ENCODE measurements at regions not wholly inside any gene's neighbourhood (a gene's known extent, or its start where the extent isn't known, plus 50 kb on each side); places are given as distances from the start of the nearest gene placed in this dataset.

DNA sequence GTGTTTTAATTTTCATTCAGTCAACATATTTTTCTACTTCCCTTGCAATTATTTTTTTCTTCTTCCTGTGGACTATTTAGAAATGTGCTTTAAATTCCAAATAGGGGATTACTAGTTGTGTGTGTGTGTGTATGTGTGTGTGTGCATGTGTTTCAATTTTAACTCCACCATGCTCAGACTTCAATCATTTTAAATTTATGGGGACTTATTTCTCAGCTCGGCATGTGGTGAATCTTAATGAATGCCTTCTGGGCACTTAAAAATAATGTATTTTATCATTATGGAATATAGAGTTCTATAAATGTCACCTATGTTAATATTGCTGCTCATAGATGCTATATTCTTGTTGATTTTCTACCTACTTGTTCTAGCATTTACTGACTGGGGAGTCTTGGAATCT is 465.6 kb upstream of the PRKX start:
- Histone ChIP-seq H3K79me2 (no peaks in the 10 kb centered on the region), H3K9me3 (ENCODE audit: control insufficient read depth, low read length) (no peaks in the 10 kb centered on the region), H3K4me2 (ENCODE audit: low read length) (no peak overlapping the region), H3K4me3 (ENCODE audit: low read depth, low read length) (no peak overlapping the region), H3K27ac (no peak overlapping the region), H3K4me1 (no peaks in the 10 kb centered on the region), H3K9ac (no peak overlapping the region), H3K27me3 (ENCODE audit: control insufficient read depth, insufficient read depth, low read length) (no peaks in the 10 kb centered on the region), H2AFZ (no peak overlapping the region), H3K36me3 (ENCODE audit: control insufficient read depth, insufficient read depth, low read length) (no peaks in the 10 kb centered on the region)
- TF ChIP-seq, protein P1, sequence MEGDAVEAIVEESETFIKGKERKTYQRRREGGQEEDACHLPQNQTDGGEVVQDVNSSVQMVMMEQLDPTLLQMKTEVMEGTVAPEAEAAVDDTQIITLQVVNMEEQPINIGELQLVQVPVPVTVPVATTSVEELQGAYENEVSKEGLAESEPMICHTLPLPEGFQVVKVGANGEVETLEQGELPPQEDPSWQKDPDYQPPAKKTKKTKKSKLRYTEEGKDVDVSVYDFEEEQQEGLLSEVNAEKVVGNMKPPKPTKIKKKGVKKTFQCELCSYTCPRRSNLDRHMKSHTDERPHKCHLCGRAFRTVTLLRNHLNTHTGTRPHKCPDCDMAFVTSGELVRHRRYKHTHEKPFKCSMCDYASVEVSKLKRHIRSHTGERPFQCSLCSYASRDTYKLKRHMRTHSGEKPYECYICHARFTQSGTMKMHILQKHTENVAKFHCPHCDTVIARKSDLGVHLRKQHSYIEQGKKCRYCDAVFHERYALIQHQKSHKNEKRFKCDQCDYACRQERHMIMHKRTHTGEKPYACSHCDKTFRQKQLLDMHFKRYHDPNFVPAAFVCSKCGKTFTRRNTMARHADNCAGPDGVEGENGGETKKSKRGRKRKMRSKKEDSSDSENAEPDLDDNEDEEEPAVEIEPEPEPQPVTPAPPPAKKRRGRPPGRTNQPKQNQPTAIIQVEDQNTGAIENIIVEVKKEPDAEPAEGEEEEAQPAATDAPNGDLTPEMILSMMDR (IDR thresholded peaks at IDR 0.05), result no peak

DNA sequence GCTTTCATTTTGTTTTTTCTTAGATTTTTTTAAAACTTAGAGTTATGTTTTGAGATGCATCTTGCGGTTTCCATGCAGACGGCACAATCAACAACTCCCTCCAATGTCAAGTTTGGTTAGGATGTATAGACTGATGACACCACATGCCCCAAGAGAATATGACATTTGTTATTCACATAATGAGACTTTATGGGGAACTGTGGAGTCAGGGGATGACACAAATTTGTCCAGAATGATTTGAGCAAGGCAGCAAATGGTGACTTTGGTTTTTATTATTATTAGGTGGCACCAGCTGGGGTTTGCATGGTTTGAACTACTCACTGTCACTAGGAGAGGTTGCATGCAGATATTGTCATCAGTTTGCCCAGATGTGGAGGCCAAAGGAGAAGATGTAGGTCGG is 461.8 kb upstream of the PRKX start:
- Histone ChIP-seq H3K4me1 (no peaks in the 10 kb centered on the region), H2AFZ (no peak overlapping the region), H3K79me2 (no peaks in the 10 kb centered on the region), H3K4me3 (ENCODE audit: low read depth, low read length) (no peak overlapping the region), H3K27ac (no peak overlapping the region), H3K36me3 (ENCODE audit: control insufficient read depth, insufficient read depth, low read length) (no peaks in the 10 kb centered on the region), H3K27me3 (ENCODE audit: control insufficient read depth, insufficient read depth, low read length) (no peaks in the 10 kb centered on the region), H3K9ac (no peak overlapping the region), H3K9me3 (ENCODE audit: control insufficient read depth, low read length) (no peaks in the 10 kb centered on the region), H3K4me2 (ENCODE audit: low read length) (no peak overlapping the region)
- TF ChIP-seq, protein P1 (IDR thresholded peaks at IDR 0.05), result no peak

DNA sequence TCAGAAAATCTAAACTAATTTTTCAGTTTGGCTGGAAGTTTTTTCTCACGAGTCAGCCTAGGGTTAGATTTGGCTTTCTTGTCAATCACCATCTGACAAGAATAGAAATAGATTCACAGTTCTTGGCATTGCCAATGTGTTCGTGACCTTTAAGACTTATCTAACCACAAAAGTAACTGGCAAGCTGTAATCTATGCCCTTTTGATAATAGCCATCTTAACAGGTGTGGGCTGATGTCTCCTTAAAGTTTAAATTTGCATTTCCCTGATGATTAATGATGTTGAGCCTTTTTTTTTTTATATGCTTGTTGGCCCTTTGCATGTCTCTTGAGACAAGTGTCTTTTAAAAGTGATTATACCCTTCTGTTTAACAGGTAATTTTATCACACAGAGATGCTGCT is 460.3 kb upstream of the PRKX start:
- H3K9ac ChIP-seq, result no peak overlapping the region
- H3K4me2 ChIP-seq (ENCODE audit: low read length), result no peak overlapping the region
- no peaks in the 10 kb centered on the region for H3K27me3 ChIP-seq (ENCODE audit: control insufficient read depth, insufficient read depth, low read length)
- no peaks in the 10 kb centered on the region for H3K36me3 ChIP-seq (ENCODE audit: control insufficient read depth, insufficient read depth, low read length)
- no peak overlapping the region for H2AFZ ChIP-seq
- no peak overlapping the region for H3K4me3 ChIP-seq (ENCODE audit: low read depth, low read length)
- H3K79me2 ChIP-seq, result no peaks in the 10 kb centered on the region
- TF ChIP-seq, protein P1 (IDR thresholded peaks at IDR 0.05), result no peak
- H3K27ac ChIP-seq, result no peak overlapping the region
- H3K4me1 ChIP-seq, result no peaks in the 10 kb centered on the region
- no peaks in the 10 kb centered on the region for H3K9me3 ChIP-seq (ENCODE audit: control insufficient read depth, low read length)

DNA sequence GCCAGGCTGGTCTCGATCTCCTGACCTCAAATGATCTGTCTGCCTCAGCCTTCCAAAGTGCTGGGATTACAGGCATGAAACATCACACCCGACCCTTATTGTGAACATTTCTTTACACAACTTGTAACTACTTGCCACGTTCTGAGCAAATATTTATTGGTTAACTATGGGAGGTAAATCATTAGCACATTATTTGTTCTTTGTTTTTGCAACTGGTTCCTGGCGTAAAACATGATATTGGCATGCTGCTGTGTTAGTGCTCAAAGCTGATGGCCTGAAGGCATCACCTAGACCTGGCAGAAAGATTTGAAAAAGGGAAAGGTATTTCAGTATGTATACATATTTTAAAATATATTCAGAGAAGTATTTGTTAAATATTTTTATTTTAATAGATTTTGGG is 438.3 kb upstream of the PRKX start:
- H3K9me3 ChIP-seq (ENCODE audit: control insufficient read depth, low read length), result no peaks in the 10 kb centered on the region
- H3K4me1 ChIP-seq, result no peaks in the 10 kb centered on the region
- no peaks in the 10 kb centered on the region for H3K79me2 ChIP-seq
- H3K27ac ChIP-seq, result no peak overlapping the region
- H2AFZ ChIP-seq, result no peak overlapping the region
- H3K4me3 ChIP-seq (ENCODE audit: low read depth, low read length), result no peak overlapping the region
- no peak overlapping the region for H3K4me2 ChIP-seq (ENCODE audit: low read length)
- H3K27me3 ChIP-seq (ENCODE audit: control insufficient read depth, insufficient read depth, low read length), result no peaks in the 10 kb centered on the region
- H3K36me3 ChIP-seq (ENCODE audit: control insufficient read depth, insufficient read depth, low read length), result no peaks in the 10 kb centered on the region
- H3K9ac ChIP-seq, result no peak overlapping the region
- TF ChIP-seq, protein P1 (IDR thresholded peaks at IDR 0.05), result no peak

DNA sequence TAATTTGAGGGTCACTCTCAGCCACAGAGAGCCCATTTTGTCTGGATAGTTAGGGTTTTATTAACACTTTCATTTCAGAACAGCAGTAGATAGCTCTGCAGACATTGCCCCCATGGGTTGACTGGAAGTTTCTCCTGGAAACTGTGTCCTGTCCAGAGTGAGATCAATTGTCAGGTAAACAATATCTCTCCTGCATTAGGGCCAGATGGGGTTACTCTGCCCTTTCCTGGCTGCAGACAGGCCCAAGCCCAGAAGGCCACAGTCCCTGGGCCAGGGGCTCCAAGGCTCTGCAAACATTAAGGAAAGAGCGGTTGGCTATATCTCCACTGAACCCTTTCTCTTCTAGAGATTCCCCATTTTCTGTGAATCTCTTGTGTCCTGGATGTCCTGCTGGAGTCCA is 436.8 kb upstream of the PRKX start:
- Histone ChIP-seq H3K4me2 (ENCODE audit: low read length) (no peak overlapping the region), H3K27ac (no peak overlapping the region), H3K4me1 (no peaks in the 10 kb centered on the region), H2AFZ (no peak overlapping the region), H3K36me3 (ENCODE audit: control insufficient read depth, insufficient read depth, low read length) (no peaks in the 10 kb centered on the region), H3K9me3 (ENCODE audit: control insufficient read depth, low read length) (no peaks in the 10 kb centered on the region), H3K9ac (no peak overlapping the region), H3K27me3 (ENCODE audit: control insufficient read depth, insufficient read depth, low read length) (no peaks in the 10 kb centered on the region), H3K79me2 (no peaks in the 10 kb centered on the region), H3K4me3 (ENCODE audit: low read depth, low read length) (no peak overlapping the region)
- TF ChIP-seq, protein P1 (IDR thresholded peaks at IDR 0.05), result no peak

All from parathyroid adenoma (tissue), 2 donors.